HEK293 (cell line): ENCODE measurements at regions not wholly inside any gene's neighbourhood (a gene's known extent, or its start where the extent isn't known, plus 50 kb on each side); places are given as distances from the start of the nearest gene placed in this dataset.

ENCODE experiments used
- CTCF ChIA-PET: fragments of 350-600 bp; formaldehyde crosslinking; extraction: SDS; loops from one replicate; lab custom pipeline; 2021; ENCODE audit warnings: antibody characterized with exemption; lab: Yijun Ruan, JAX
- POLR2A ChIA-PET: fragments of 300-600 bp; formaldehyde crosslinking; extraction: SDS; loops from one replicate; lab custom pipeline; 2020; ENCODE audit warnings: antibody characterized with exemption, inconsistent platforms; lab: Yijun Ruan, JAX
- H3K27ac ChIP-seq: fragments of 200-500 bp; sonication (Bioruptor generic); 2 replicates; pipeline ENCODE4 v1.5.1; 2014; ENCODE audit warnings: low read depth, low read length, control low read depth, inconsistent platforms; ENCODE audit errors: extremely low read depth
- H3K36me3 ChIP-seq, 2 experiments: fragments of 200-500 bp in 1 of 2; sonication (Bioruptor generic) in 1 of 2; 1 replicate in 1 of 2; 2 replicates in 1 of 2; pipeline ENCODE4 v1.5.1; 2014 to 2017; ENCODE audit warnings: inconsistent platforms in 2 of 2, low read length in 2 of 2; ENCODE audit not compliant: control insufficient read depth in 2 of 2, insufficient read depth in 1 of 2
- H3K4me1 ChIP-seq: fragments of 200-500 bp; sonication (Bioruptor generic); 2 replicates; pipeline ENCODE4 v1.5.1; 2014; ENCODE audit warnings: mild to moderate bottlenecking, low read length, inconsistent platforms; ENCODE audit not compliant: control insufficient read depth, insufficient read depth
- H3K4me3 ChIP-seq: 2 replicates; pipeline ENCODE4 v1.5.1; 2011; ENCODE audit warnings: low read depth, mild to moderate bottlenecking, control low read depth, low read length, moderate library complexity
- H3K9me3 ChIP-seq: fragments of 200-500 bp; sonication (Bioruptor generic); 2 replicates; pipeline ENCODE4 v1.5.1; 2014; ENCODE audit warnings: low read depth, low read length, inconsistent platforms; ENCODE audit not compliant: control insufficient read depth, insufficient read depth
- GLI2 ChIP-seq: fragments of 450-650 bp; formaldehyde crosslinking; IDR thresholded peaks from 2 replicates; pipeline ENCODE4; 2017; ENCODE audit warnings: missing biosample characterization, missing genetic modification characterization, low read depth, borderline replicate concordance
- OVOL3 ChIP-seq: fragments of 450-650 bp; formaldehyde crosslinking; IDR thresholded peaks from 2 replicates; pipeline ENCODE4 v1.5.1; 2016; ENCODE audit warnings: missing biosample characterization, missing genetic modification characterization
- PRDM1 ChIP-seq: fragments of 450-650 bp; formaldehyde crosslinking; IDR thresholded peaks from 2 replicates; pipeline ENCODE4; 2016; ENCODE audit warnings: missing biosample characterization, missing genetic modification characterization
- RBAK ChIP-seq: fragments of 450-650 bp; formaldehyde crosslinking; IDR thresholded peaks from 2 replicates; pipeline ENCODE4 v1.5.1; 2016; ENCODE audit warnings: missing biosample characterization, missing genetic modification characterization
- ZBTB10 ChIP-seq: fragments of 450-650 bp; formaldehyde crosslinking; IDR thresholded peaks from 2 replicates; pipeline ENCODE4 v1.5.1; 2016; ENCODE audit warnings: missing biosample characterization, missing genetic modification characterization
- ZNF211 ChIP-seq: fragments of 450-650 bp; formaldehyde crosslinking; IDR thresholded peaks from 2 replicates; pipeline ENCODE4 v1.5.1; 2016; ENCODE audit warnings: low read depth, missing biosample characterization, missing genetic modification characterization
- ZNF221 ChIP-seq: fragments of 450-650 bp; formaldehyde crosslinking; IDR thresholded peaks from 2 replicates; pipeline ENCODE4 v1.5.1; 2017; ENCODE audit warnings: missing biosample characterization, missing genetic modification characterization, borderline replicate concordance
- ZNF23 ChIP-seq: fragments of 450-650 bp; formaldehyde crosslinking; IDR thresholded peaks from 2 replicates; pipeline ENCODE4 v1.5.1; 2016; ENCODE audit warnings: missing biosample characterization, missing genetic modification characterization, borderline replicate concordance
- ZNF248 ChIP-seq: fragments of 450-650 bp; formaldehyde crosslinking; IDR thresholded peaks from 2 replicates; pipeline ENCODE4 v1.5.1; 2017; ENCODE audit warnings: missing biosample characterization, missing genetic modification characterization
- ZNF26 ChIP-seq: fragments of 450-650 bp; formaldehyde crosslinking; IDR thresholded peaks from 2 replicates; pipeline ENCODE4 v1.5.1; 2016; ENCODE audit warnings: missing biosample characterization, missing genetic modification characterization
- ZNF274 ChIP-seq, 2 experiments: fragments of 200-500 bp in 1 of 2; fragments of 450-650 bp in 1 of 2; sonication (Bioruptor generic) in 1 of 2; formaldehyde crosslinking in 1 of 2; IDR thresholded peaks; 2 replicates each; pipeline versions ENCODE4 v1.5.1 to v1.6.1; 2014 to 2016; ENCODE audit warnings: borderline replicate concordance in 1 of 2, inconsistent platforms in 1 of 2, low read length in 1 of 2, missing biosample characterization in 1 of 2, missing genetic modification characterization in 1 of 2
- ZNF404 ChIP-seq: fragments of 450-650 bp; formaldehyde crosslinking; IDR thresholded peaks from 2 replicates; pipeline ENCODE4 v1.5.1; 2017; ENCODE audit warnings: missing biosample characterization, missing genetic modification characterization
- ZNF501 ChIP-seq: fragments of 450-650 bp; formaldehyde crosslinking; IDR thresholded peaks from 2 replicates; pipeline ENCODE4 v1.5.1; 2016; ENCODE audit warnings: missing biosample characterization, missing genetic modification characterization
- ZNF529 ChIP-seq: fragments of 450-650 bp; formaldehyde crosslinking; IDR thresholded peaks from 2 replicates; pipeline ENCODE4 v1.5.1; 2017; ENCODE audit warnings: missing genetic modification characterization, missing biosample characterization; ENCODE audit not compliant: insufficient replicate concordance
- ZNF544 ChIP-seq: fragments of 450-650 bp; formaldehyde crosslinking; IDR thresholded peaks from 2 replicates; pipeline ENCODE4 v1.5.0; 2017; ENCODE audit warnings: missing biosample characterization, missing genetic modification characterization
- ZNF549 ChIP-seq: fragments of 450-650 bp; IDR thresholded peaks from 2 replicates; pipeline ENCODE4 v1.5.1; 2018; ENCODE audit warnings: missing biosample characterization, missing genetic modification characterization, mild to moderate bottlenecking, inconsistent platforms, moderate library complexity
- ZNF561 ChIP-seq: fragments of 450-650 bp; IDR thresholded peaks from 2 replicates; pipeline ENCODE4 v1.5.1; 2018; ENCODE audit warnings: missing biosample characterization, missing genetic modification characterization, borderline replicate concordance
- ZNF596 ChIP-seq: fragments of 450-650 bp; IDR thresholded peaks from 2 replicates; pipeline ENCODE4 v1.5.0; 2018; ENCODE audit warnings: missing biosample characterization, mild to moderate bottlenecking, missing genetic modification characterization, moderate library complexity
- ZNF624 ChIP-seq: fragments of 450-650 bp; formaldehyde crosslinking; IDR thresholded peaks from 2 replicates; pipeline ENCODE4 v1.5.1; 2017; ENCODE audit warnings: missing biosample characterization, missing genetic modification characterization
- ZNF830 ChIP-seq: fragments of 450-650 bp; IDR thresholded peaks from 2 replicates; pipeline ENCODE4 v1.5.0; 2018; ENCODE audit warnings: missing biosample characterization, missing genetic modification characterization, low read depth, mild to moderate bottlenecking, moderate library complexity
- ZNF837 ChIP-seq: fragments of 450-650 bp; formaldehyde crosslinking; IDR thresholded peaks from 2 replicates; pipeline ENCODE4 v1.5.1; 2016; ENCODE audit warnings: missing biosample characterization, missing genetic modification characterization
- ZSCAN18 ChIP-seq: fragments of 450-650 bp; formaldehyde crosslinking; IDR thresholded peaks from 2 replicates; pipeline ENCODE4 v1.5.1; 2016; ENCODE audit warnings: missing biosample characterization, missing genetic modification characterization
- ZSCAN5A ChIP-seq: fragments of 450-650 bp; formaldehyde crosslinking; IDR thresholded peaks from 2 replicates; pipeline ENCODE4 v1.5.1; 2016; ENCODE audit warnings: missing biosample characterization, missing genetic modification characterization

- H3K36me3 ChIP-seq, result no peaks in the 10 kb centered on the region
Measured at GRCh38 chr14:53670701-53671100, 285.9 kb downstream of the BMP4 start.

GRCh38 chr14:53668897-53669296, 287.7 kb downstream of the BMP4 start:
- TF ChIP-seq ZNF837 (tag by site-specific recombination) (no peak), ZNF404 (tag by site-specific recombination) (no peak), ZNF23 (tag by site-specific recombination) (no peak), OVOL3 (tag by site-specific recombination) (no peak), ZNF596 (tag by site-specific recombination) (no peak), ZNF544 (tag by site-specific recombination) (no peak), ZNF549 (no peak), ZNF529 (tag by site-specific recombination) (no peak)
- Histone ChIP-seq H3K4me3 (no peak overlapping the region), H3K9me3 (no peaks in the 10 kb centered on the region), H3K36me3 (no peaks in the 10 kb centered on the region), H3K4me1 (peaks cover 4% of the 10 kb centered on the region; the same call in 1 of the 2 replicates), H3K27ac (no peak overlapping the region)
- ChIA-PET CTCF (interaction anchor here (0.7 kb wide), 1 partner anchor 610 kb away, joined by 3 read pairs; no protein-coding TSS in a partner anchor), POLR2A (no interaction called here)

More at GRCh38 chr14:53670701-53671100, 285.9 kb downstream of the BMP4 start:
- Histone ChIP-seq H3K27ac (no peak overlapping the region), H3K4me3 (no peak overlapping the region), H3K4me1 (peaks cover 4% of the 10 kb centered on the region; the same call in 1 of the 2 replicates), H3K9me3 (no peaks in the 10 kb centered on the region)
- POLR2A ChIA-PET, result no interaction called here
- TF ChIP-seq ZNF248 (tag by site-specific recombination), result no peak
- TF ChIP-seq ZNF830 (tag by site-specific recombination), result no peak
- no peak for TF ChIP-seq GLI2 (tag by site-specific recombination)
- no peak for TF ChIP-seq ZNF561 (tag by site-specific recombination)
- TF ChIP-seq ZSCAN18, result no peak
- TF ChIP-seq ZBTB10, result no peak
- no peak for TF ChIP-seq ZNF501 (tag by site-specific recombination)
- no peak for TF ChIP-seq ZNF221 (tag by site-specific recombination)
- TF ChIP-seq ZNF274 (IDR thresholded peaks at IDR 0.05; ENCODE audit: low read length), result no peak
- no peak for TF ChIP-seq ZNF274 (tag by site-specific recombination; IDR thresholded peaks at IDR 0.05; ENCODE audit: borderline replicate concordance)
- no peak for TF ChIP-seq RBAK
- no peak for TF ChIP-seq PRDM1 (tag by site-specific recombination)
- TF ChIP-seq ZSCAN5A (tag by site-specific recombination), result no peak
- no peak for TF ChIP-seq ZNF26 (tag by site-specific recombination)
- no peak for TF ChIP-seq ZNF211 (tag by site-specific recombination)
- TF ChIP-seq ZNF624, result no peak
- TF ChIP-seq, all 188 proteins: peak for 0
- CTCF ChIA-PET, result interaction anchor here (1.2 kb wide), 1 partner anchor 21 kb away, joined by 3 read pairs; no protein-coding TSS in a partner anchor
